GM19023 (cell line): ENCODE measurements at regions not wholly inside any gene's neighbourhood (a gene's known extent, or its start where the extent isn't known, plus 50 kb on each side); places are given as distances from the start of the nearest gene placed in this dataset.
A peak's percentile ranks its signal among the peaks of the same experiment; 100 is the strongest.

Source experiments
- ATAC-seq: cut with Tn5 transposase; IDR thresholded peaks from one replicate; pipeline ENCODE4 v1.9.1; 2021; ENCODE audit warnings: mild to moderate bottlenecking, moderate library complexity; ENCODE audit not compliant: unreplicated experiment

- peak; percentile 49 for ATAC-seq
Observed at GRCh38 chr14:32254952-32255679, 52.0 kb upstream of the RNU6-8 start.

- no peak for ATAC-seq
Observed at GRCh38 chr14:32255789-32256188, 52.7 kb upstream of the RNU6-8 start.

- no peak for ATAC-seq
Observed at GRCh38 chr14:32256576-32256975, 53.5 kb upstream of the RNU6-8 start.

- ATAC-seq = no peak
Observed at GRCh38 chr14:32258336-32258993, 55.4 kb upstream of the RNU6-8 start.

GRCh38 chr14:32259368-32260013 lies 56.4 kb upstream of the RNU6-8 start:
- ATAC-seq = peak; percentile 85

GRCh38 chr14:32263939-32264567 lies 61.0 kb upstream of the RNU6-8 start:
- no peak for ATAC-seq

GRCh38 chr14:32265584-32265983 lies 62.5 kb upstream of the RNU6-8 start:
- ATAC-seq = no peak

DNA sequence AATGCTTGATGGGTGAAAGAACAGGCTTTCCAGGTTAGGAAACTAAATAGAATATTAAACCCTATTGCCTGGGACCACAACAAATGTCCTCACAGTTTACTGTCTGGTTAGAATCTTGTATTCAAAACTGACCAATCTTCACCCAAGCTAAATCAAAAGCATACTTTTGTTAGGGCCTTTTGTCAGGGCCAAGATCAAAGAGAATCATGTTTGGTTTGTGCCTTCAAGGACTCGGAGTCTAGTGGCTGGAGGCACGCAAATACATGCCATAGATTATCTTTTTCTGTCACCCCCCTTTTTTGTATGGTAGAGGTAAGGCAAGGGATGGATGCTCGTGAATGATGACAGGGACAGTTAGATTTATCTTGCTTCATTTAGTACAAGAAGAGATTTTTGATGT lies 51.1 kb upstream of the AKAP6 start:
- ATAC-seq = no peak
